Activated naive CD4-positive, alpha-beta T cell treated with anti-CD3 and anti-CD28 coated beads, Interleukin-2, amount 50 U/mL, for 72 hours (primary cell): ENCODE measurements at regions not wholly inside any gene's neighbourhood (a gene's known extent, or its start where the extent isn't known, plus 50 kb on each side); places are given as distances from the start of the nearest gene placed in this dataset.

Source experiments
- ATAC-seq, 2 donors: fragments of 150-1000 bp; cut with Tn5 transposase; 2 replicates each; pipeline ENCODE4 v1.10.0; 2021; ENCODE audit warnings: mild to moderate bottlenecking in 2 of 2, moderate library complexity in 2 of 2
- DNase-seq, 2 donors: peaks; one replicate each; pipeline ENCODE4 v3.0.0; 2021 to 2022; ENCODE audit warnings: low spot score in 2 of 2
- H3K27ac Mint-ChIP-seq, 2 donors: one replicate each; pipeline ENCODE4 v1.8.0; 2022; ENCODE audit warnings: mild to moderate bottlenecking in 2 of 2, mixed read lengths in 2 of 2
- H3K36me3 Mint-ChIP-seq, 2 donors: one replicate each; pipeline ENCODE4 v1.8.0; 2022; ENCODE audit warnings: mixed read lengths in 2 of 2
- H3K9me3 Mint-ChIP-seq, 2 donors: one replicate each; pipeline ENCODE4 v1.8.0; 2022; ENCODE audit warnings: mixed read lengths in 2 of 2

GRCh38 chr9:108467653-108468324 lies 388.0 kb downstream of the ACTL7B start:
- Mint-ChIP-seq H3K27ac (no peak overlapping the region), H3K9me3 (peaks cover 4 to 11% of the 10 kb centered on the region in 2 donors), H3K36me3 (peaks cover 0 to 4% of the 10 kb centered on the region in 2 donors)
- no peak for ATAC-seq
- DNase-seq, result no peak

- Mint-ChIP-seq H3K9me3 (peaks cover 4 to 9% of the 10 kb centered on the region in 2 donors), H3K36me3 (peaks cover 0 to 4% of the 10 kb centered on the region in 2 donors), H3K27ac (no peak overlapping the region)
- no peak for DNase-seq
- ATAC-seq, result no peak
Measured at GRCh38 chr9:108467161-108467560, 388.6 kb downstream of the ACTL7B start.

GRCh38 chr9:108466304-108466703 lies 389.5 kb downstream of the ACTL7B start:
- no peak overlapping the region for H3K27ac Mint-ChIP-seq
- H3K36me3 Mint-ChIP-seq, result peaks cover 0 to 4% of the 10 kb centered on the region in 2 donors
- no peak for DNase-seq
- peaks cover 4 to 5% of the 10 kb centered on the region in 2 donors for H3K9me3 Mint-ChIP-seq
- no peak for ATAC-seq

- Mint-ChIP-seq H3K36me3 (no peaks in the 10 kb centered on the region), H3K27ac (no peak overlapping the region), H3K9me3 (no peaks in the 10 kb centered on the region)
- no peak for ATAC-seq
- DNase-seq, result no peak
Measured at GRCh38 chr9:108463932-108464606, 391.7 kb downstream of the ACTL7B start.

GRCh38 chr9:108456903-108457302 lies 398.9 kb downstream of the ACTL7B start:
- DNase-seq (no peak), ATAC-seq (no peak)
- no peaks in the 10 kb centered on the region for H3K9me3 Mint-ChIP-seq
- H3K27ac Mint-ChIP-seq, result no peak overlapping the region
- no peaks in the 10 kb centered on the region for H3K36me3 Mint-ChIP-seq

- Mint-ChIP-seq H3K27ac (no peak overlapping the region), H3K9me3 (peaks cover 7 to 21% of the 10 kb centered on the region in 2 donors), H3K36me3 (peaks cover 0 to 7% of the 10 kb centered on the region in 2 donors)
- DNase-seq (no peak), ATAC-seq (no peak)
Measured at GRCh38 chr9:108445431-108446071, 410.2 kb downstream of the ACTL7B start.

- ATAC-seq, result no peak
- peaks cover 0 to 7% of the 10 kb centered on the region in 2 donors for H3K36me3 Mint-ChIP-seq
Measured at GRCh38 chr9:108444400-108445358, 411.1 kb downstream of the ACTL7B start.

GRCh38 chr9:108443741-108444140 lies 412.0 kb downstream of the ACTL7B start:
- Mint-ChIP-seq H3K9me3 (peaks cover 0 to 14% of the 10 kb centered on the region in 2 donors), H3K27ac (no peak overlapping the region), H3K36me3 (no peaks in the 10 kb centered on the region)
- no peak for DNase-seq
- no peak for ATAC-seq

More at GRCh38 chr9:108444400-108445358, 411.1 kb downstream of the ACTL7B start:
- peaks cover 7 to 21% of the 10 kb centered on the region in 2 donors for H3K9me3 Mint-ChIP-seq
- H3K27ac Mint-ChIP-seq, result no peak overlapping the region
- DNase-seq, result no peak

GRCh38 chr9:108443019-108443633 lies 412.7 kb downstream of the ACTL7B start:
- no peak for DNase-seq
- Mint-ChIP-seq H3K9me3 (peaks cover 0 to 14% of the 10 kb centered on the region in 2 donors), H3K36me3 (no peaks in the 10 kb centered on the region), H3K27ac (no peak overlapping the region)
- ATAC-seq, result no peak

GRCh38 chr9:108442627-108443018 lies 413.2 kb downstream of the ACTL7B start:
- Mint-ChIP-seq H3K36me3 (no peaks in the 10 kb centered on the region), H3K9me3 (peaks cover 0 to 14% of the 10 kb centered on the region in 2 donors), H3K27ac (no peak overlapping the region)
- DNase-seq (no peak), ATAC-seq (no peak)

- Mint-ChIP-seq H3K9me3 (peaks cover 0 to 14% of the 10 kb centered on the region in 2 donors), H3K27ac (no peak overlapping the region), H3K36me3 (no peaks in the 10 kb centered on the region)
- ATAC-seq, result no peak
- no peak for DNase-seq
Measured at GRCh38 chr9:108441726-108442125, 414.1 kb downstream of the ACTL7B start.

- ATAC-seq (no peak), DNase-seq (no peak)
- H3K27ac Mint-ChIP-seq, result no peak overlapping the region
- no peaks in the 10 kb centered on the region for H3K36me3 Mint-ChIP-seq
- peaks cover 0 to 14% of the 10 kb centered on the region in 2 donors for H3K9me3 Mint-ChIP-seq
Measured at GRCh38 chr9:108441251-108441650, 414.5 kb downstream of the ACTL7B start.

- H3K27ac Mint-ChIP-seq, result no peak overlapping the region
- DNase-seq (no peak), ATAC-seq (no peak)
- no peaks in the 10 kb centered on the region for H3K36me3 Mint-ChIP-seq
- peaks cover 0 to 10% of the 10 kb centered on the region in 2 donors for H3K9me3 Mint-ChIP-seq
Measured at GRCh38 chr9:108439947-108440346, 415.8 kb downstream of the ACTL7B start.

GRCh38 chr9:108437656-108438055 lies 418.1 kb downstream of the ACTL7B start:
- no peak for ATAC-seq
- Mint-ChIP-seq H3K27ac (no peak overlapping the region), H3K9me3 (peaks cover 0 to 7% of the 10 kb centered on the region in 2 donors), H3K36me3 (no peaks in the 10 kb centered on the region)
- DNase-seq, result no peak

GRCh38 chr9:108436448-108436847 lies 419.3 kb downstream of the ACTL7B start:
- H3K36me3 Mint-ChIP-seq, result no peaks in the 10 kb centered on the region
- DNase-seq (no peak), ATAC-seq (peak in 1 of 2 donors; percentile 64)
- peaks cover 6 to 9% of the 10 kb centered on the region in 2 donors for H3K9me3 Mint-ChIP-seq
- no peak overlapping the region for H3K27ac Mint-ChIP-seq

- Mint-ChIP-seq H3K27ac (no peak overlapping the region), H3K36me3 (peaks cover 0 to 7% of the 10 kb centered on the region in 2 donors), H3K9me3 (peaks cover 9 to 13% of the 10 kb centered on the region in 2 donors)
- ATAC-seq, result no peak
- no peak for DNase-seq
Measured at GRCh38 chr9:108434502-108434901, 421.3 kb downstream of the ACTL7B start.
